OCI-LY7 (cell line): ENCODE measurements at regions not wholly inside any gene's neighbourhood (a gene's known extent, or its start where the extent isn't known, plus 50 kb on each side); places are given as distances from the start of the nearest gene placed in this dataset.

ENCODE experiments used
- BruUV-seq: library from RNA; stranded (reverse); fragments of 400-500 nt; replicated peaks from 2 replicates; lab custom pipeline; 2021; lab: Mats Ljungman, UMichigan
- CTCF ChIA-PET: fragments of 300-600 bp; sonication (Branson Sonifier 250); formaldehyde crosslinking; loops from one replicate; lab custom pipeline; 2022; ENCODE audit warnings: antibody characterized with exemption; ENCODE audit not compliant: unreplicated experiment; lab: Charles Lee
- POLR2A ChIA-PET: fragments of 300-600 bp; sonication (Branson Sonifier 250); formaldehyde crosslinking; loops from one replicate; lab custom pipeline; 2022; ENCODE audit warnings: antibody characterized with exemption; lab: Charles Lee
- DNase-seq: peaks from one replicate; pipeline ENCODE4 v3.0.0-alpha.2; 2015; ENCODE audit warnings: low spot score
- H2AFZ ChIP-seq: fragments of 200-600 bp; sonication (generic), shearing (Covaris generic); 2 replicates; pipeline ENCODE4 v1.6.1; 2014; ENCODE audit warnings: mild to moderate bottlenecking, antibody characterized with exemption, low read length, moderate library complexity
- H3K27ac ChIP-seq: fragments of 200-600 bp; sonication (generic); 2 replicates; pipeline ENCODE4 v1.5.1; 2014; ENCODE audit warnings: mixed run types, low read depth, mild to moderate bottlenecking, moderate library complexity, low read length, inconsistent platforms; ENCODE audit not compliant: poor library complexity, severe bottlenecking
- H3K36me3 ChIP-seq: fragments of 200-600 bp; sonication (generic); 2 replicates; pipeline ENCODE4 v1.6.1; 2014; ENCODE audit warnings: mild to moderate bottlenecking, antibody characterized with exemption, low read length, moderate library complexity, mixed read lengths; ENCODE audit not compliant: insufficient read depth
- H3K4me1 ChIP-seq: fragments of 200-600 bp; sonication (generic); 2 replicates; pipeline ENCODE4 v1.5.1; 2014; ENCODE audit warnings: mild to moderate bottlenecking, low read length; ENCODE audit not compliant: insufficient read depth, poor library complexity, severe bottlenecking
- H3K4me2 ChIP-seq: fragments of 200-600 bp; sonication (generic); 2 replicates; pipeline ENCODE4 v1.6.1; 2014; ENCODE audit warnings: mild to moderate bottlenecking, low read length
- H3K4me3 ChIP-seq: fragments of 200-600 bp; sonication (generic); 2 replicates; pipeline ENCODE4 v1.5.1; 2014; ENCODE audit warnings: mild to moderate bottlenecking, low read depth, low read length; ENCODE audit not compliant: poor library complexity, severe bottlenecking
- H3K79me2 ChIP-seq: fragments of 200-600 bp; sonication (generic); 2 replicates; pipeline ENCODE4 v1.6.1; 2016; ENCODE audit warnings: low read depth, mild to moderate bottlenecking, low read length, moderate library complexity, mixed read lengths; ENCODE audit not compliant: insufficient read depth
- H3K9me2 ChIP-seq: fragments of 200-600 bp; sonication (generic); 2 replicates; pipeline ENCODE4 v1.6.1; 2016; ENCODE audit warnings: mild to moderate bottlenecking, low read length, mixed read lengths; ENCODE audit not compliant: insufficient read depth
- H3K9me3 ChIP-seq: fragments of 200-600 bp; sonication (generic); 2 replicates; pipeline ENCODE4 v1.6.1; 2014; ENCODE audit warnings: mild to moderate bottlenecking, mixed run types, low read length, mixed read lengths
- H4K20me1 ChIP-seq: fragments of 200-600 bp; sonication (generic); 2 replicates; pipeline ENCODE4 v1.6.1; 2014; ENCODE audit warnings: mild to moderate bottlenecking, antibody characterized with exemption, low read length, moderate library complexity, mixed read lengths; ENCODE audit not compliant: insufficient read depth
- EZH2phosphoT487 ChIP-seq: fragments of 200-600 bp; sonication (generic); IDR thresholded peaks from 2 replicates; pipeline ENCODE4 v1.6.1; 2018; ENCODE audit warnings: low read depth, borderline replicate concordance, mild to moderate bottlenecking, mixed run types, antibody characterized with exemption, low read length, moderate library complexity, mixed read lengths
- intact Hi-C: fragments of 100-400 bp; cut with micrococcal nuclease; formaldehyde crosslinking; loops from one replicate; pipeline ENCODE4 v1.10.0; 2022; ENCODE audit not compliant: unreplicated experiment
- TF ChIP-seq, protein P1 (sequence below): fragments of 200-600 bp; sonication (generic); conservative IDR thresholded peaks from 2 replicates; pipeline ENCODE4 v1.5.1; 2014; ENCODE audit warnings: mild to moderate bottlenecking, antibody characterized with exemption, low read length, moderate library complexity, mixed read lengths

DNA sequence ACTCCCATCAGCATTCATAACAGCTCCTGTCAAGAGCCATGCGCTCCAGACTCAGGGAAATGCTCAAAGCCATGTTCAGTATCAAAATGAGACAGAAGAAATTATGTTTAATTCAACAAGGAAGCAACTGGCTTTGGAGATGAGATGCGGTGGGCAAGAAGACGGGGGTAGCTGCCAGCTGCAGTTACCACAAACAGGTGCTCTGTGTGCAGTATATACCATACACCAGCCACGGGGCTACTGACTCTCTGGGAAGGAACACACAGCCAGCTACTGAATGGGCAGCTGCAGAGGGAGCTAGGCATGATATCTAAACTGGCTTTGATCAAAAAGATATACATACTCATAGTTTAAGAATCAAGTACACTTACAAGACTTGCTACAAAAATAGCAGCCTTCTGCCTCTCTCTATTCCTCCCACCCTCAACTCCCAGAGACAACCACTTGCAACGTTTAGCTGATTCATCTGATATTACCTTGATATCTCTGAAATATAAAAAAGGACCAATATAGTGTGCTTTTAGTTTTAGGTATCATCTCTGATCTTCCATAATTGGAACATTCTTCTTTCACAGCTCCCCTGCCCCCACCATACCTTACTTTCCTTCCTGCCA lies 593.0 kb downstream of the UQCRFS1 start:
- Histone ChIP-seq H4K20me1 (no peaks in the 10 kb centered on the region), H3K4me2 (peak overlapping the region; percentile 35), H3K79me2 (no peaks in the 10 kb centered on the region), H3K9me3 (peaks cover 8% of the 10 kb centered on the region; the same call in 1 of the 2 replicates), H3K4me3 (no peak overlapping the region), H3K36me3 (peaks cover 5% of the 10 kb centered on the region; the same call in 1 of the 2 replicates), H2AFZ (peak overlapping the region; percentile 32; the same call in 1 of the 2 replicates), H3K27ac (no peak overlapping the region), H3K9me2 (no peaks in the 10 kb centered on the region), H3K4me1 (peaks cover 28% of the 10 kb centered on the region)
- ChIA-PET CTCF (no interaction called here), POLR2A (interaction anchor here (1.3 to 1.5 kb wide), 3 partner anchors 9 to 20 kb away, joined by 3 to 4 read pairs (median 4); no protein-coding TSS in a partner anchor)
- intact Hi-C loops, result no loop called here
- TF ChIP-seq, protein P1, sequence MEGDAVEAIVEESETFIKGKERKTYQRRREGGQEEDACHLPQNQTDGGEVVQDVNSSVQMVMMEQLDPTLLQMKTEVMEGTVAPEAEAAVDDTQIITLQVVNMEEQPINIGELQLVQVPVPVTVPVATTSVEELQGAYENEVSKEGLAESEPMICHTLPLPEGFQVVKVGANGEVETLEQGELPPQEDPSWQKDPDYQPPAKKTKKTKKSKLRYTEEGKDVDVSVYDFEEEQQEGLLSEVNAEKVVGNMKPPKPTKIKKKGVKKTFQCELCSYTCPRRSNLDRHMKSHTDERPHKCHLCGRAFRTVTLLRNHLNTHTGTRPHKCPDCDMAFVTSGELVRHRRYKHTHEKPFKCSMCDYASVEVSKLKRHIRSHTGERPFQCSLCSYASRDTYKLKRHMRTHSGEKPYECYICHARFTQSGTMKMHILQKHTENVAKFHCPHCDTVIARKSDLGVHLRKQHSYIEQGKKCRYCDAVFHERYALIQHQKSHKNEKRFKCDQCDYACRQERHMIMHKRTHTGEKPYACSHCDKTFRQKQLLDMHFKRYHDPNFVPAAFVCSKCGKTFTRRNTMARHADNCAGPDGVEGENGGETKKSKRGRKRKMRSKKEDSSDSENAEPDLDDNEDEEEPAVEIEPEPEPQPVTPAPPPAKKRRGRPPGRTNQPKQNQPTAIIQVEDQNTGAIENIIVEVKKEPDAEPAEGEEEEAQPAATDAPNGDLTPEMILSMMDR, result no peak
- TF ChIP-seq EZH2phosphoT487, result no peak
- no TSS peak for BruUV-seq
- peak; percentile 70 for DNase-seq

DNA sequence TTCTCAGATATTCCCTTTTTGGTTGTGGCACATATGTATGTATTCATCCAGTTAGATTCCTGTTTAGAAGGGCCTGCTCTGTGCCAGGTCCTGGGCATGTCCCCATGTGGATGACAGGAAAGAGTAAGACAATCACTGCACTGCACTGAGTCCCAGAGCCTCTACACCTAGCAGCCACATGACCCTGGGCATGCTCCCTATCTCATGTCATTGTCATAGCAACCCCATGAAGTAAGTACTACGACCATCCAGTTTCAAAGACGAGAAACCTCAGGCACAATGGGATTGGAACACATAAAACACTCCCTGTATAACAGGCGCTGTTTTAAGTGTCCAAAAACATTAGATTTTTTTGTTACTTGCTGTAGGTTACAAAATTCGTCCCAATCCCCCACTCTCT lies 594.4 kb downstream of the UQCRFS1 start:
- TF ChIP-seq EZH2phosphoT487, result no peak
- TF ChIP-seq, protein P1, result no peak
- H3K27ac ChIP-seq, result no peak overlapping the region
- DNase-seq, result no peak
- no peak overlapping the region for H3K4me3 ChIP-seq
- POLR2A ChIA-PET, result no interaction called here
- H3K4me1 ChIP-seq, result peaks cover 28% of the 10 kb centered on the region
- peaks cover 20% of the 10 kb centered on the region; the same call in 1 of the 2 replicates for H3K9me3 ChIP-seq
- intact Hi-C loops, result no loop called here
- H3K9me2 ChIP-seq, result no peaks in the 10 kb centered on the region
- peaks cover 5% of the 10 kb centered on the region; the same call in 1 of the 2 replicates for H3K36me3 ChIP-seq
- no TSS peak for BruUV-seq
- H4K20me1 ChIP-seq, result no peaks in the 10 kb centered on the region
- H2AFZ ChIP-seq, result no peak overlapping the region
- H3K4me2 ChIP-seq, result no peak overlapping the region
- CTCF ChIA-PET, result no interaction called here
- H3K79me2 ChIP-seq, result no peaks in the 10 kb centered on the region

DNA sequence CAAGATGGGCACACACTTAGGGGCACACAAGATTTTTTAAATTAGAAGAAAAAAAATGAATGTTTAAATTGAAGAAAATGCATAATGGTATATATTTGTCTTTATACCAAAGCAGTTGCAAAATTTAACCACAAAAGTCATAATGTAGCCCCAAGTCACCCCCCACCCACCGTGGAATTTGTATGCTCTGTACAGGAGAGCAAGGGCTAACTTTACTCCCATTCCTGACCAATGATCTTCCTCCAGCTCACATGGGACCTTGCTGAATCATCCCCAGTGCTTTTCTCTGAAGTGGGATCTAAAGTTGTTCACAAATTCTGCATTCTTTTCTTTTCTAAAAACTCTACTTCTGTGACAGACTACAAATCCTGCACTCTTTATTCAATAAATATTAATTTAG lies 597.0 kb downstream of the UQCRFS1 start:
- Histone ChIP-seq H3K4me2 (no peak overlapping the region), H3K9me2 (no peaks in the 10 kb centered on the region), H4K20me1 (no peaks in the 10 kb centered on the region), H3K36me3 (peaks cover 5% of the 10 kb centered on the region; the same call in 1 of the 2 replicates), H3K9me3 (peaks cover 20% of the 10 kb centered on the region; the same call in 1 of the 2 replicates), H3K27ac (no peak overlapping the region), H3K79me2 (no peaks in the 10 kb centered on the region), H3K4me3 (no peak overlapping the region), H3K4me1 (peaks cover 23% of the 10 kb centered on the region), H2AFZ (no peak overlapping the region)
- TF ChIP-seq, protein P1, result no peak
- TF ChIP-seq EZH2phosphoT487, result no peak
- BruUV-seq, result no TSS peak
- POLR2A ChIA-PET, result no interaction called here
- intact Hi-C loops, result no loop called here
- CTCF ChIA-PET, result no interaction called here
- DNase-seq, result no peak
